Activated T-cell treated with anti-CD3 and anti-CD28 coated beads, Interleukin-2, amount 50 U/mL, for 4 hours (primary cell): ENCODE measurements at regions not wholly inside any gene's neighbourhood (a gene's known extent, or its start where the extent isn't known, plus 50 kb on each side); places are given as distances from the start of the nearest gene placed in this dataset.

Experiments
- ATAC-seq, 2 donors: fragments of 200-7000 bp; cut with Tn5 transposase; one replicate each; pipeline ENCODE4 v1.10.0; 2021
- DNase-seq: peaks from one replicate; pipeline ENCODE4 v3.0.0-alpha.2; 2020
- H3K27me3 Mint-ChIP-seq: one replicate; pipeline ENCODE4 v1.8.0; 2021; ENCODE audit warnings: low read depth, mixed read lengths
- H3K36me3 Mint-ChIP-seq: one replicate; pipeline ENCODE4 v1.8.0; 2022; ENCODE audit warnings: mixed read lengths; ENCODE audit not compliant: insufficient read depth
- H3K4me1 Mint-ChIP-seq: one replicate; pipeline ENCODE4 v1.8.0; 2021; ENCODE audit warnings: low read depth, mixed read lengths
- H3K4me3 Mint-ChIP-seq: one replicate; pipeline ENCODE4 v1.8.0; 2021; ENCODE audit warnings: mild to moderate bottlenecking, moderate library complexity, mixed read lengths
- H3K9me3 Mint-ChIP-seq: one replicate; pipeline ENCODE4 v1.8.0; 2021; ENCODE audit warnings: mixed read lengths

GRCh38 chr3:127112796-127113570, 79.9 kb upstream of the PRR23E start:
- DNase-seq, result no peak
- H3K27me3 Mint-ChIP-seq, result peaks cover 2% of the 10 kb centered on the region
- ATAC-seq, result no peak
- H3K4me3 Mint-ChIP-seq, result no peak overlapping the region
- no peaks in the 10 kb centered on the region for H3K36me3 Mint-ChIP-seq
- no peaks in the 10 kb centered on the region for H3K4me1 Mint-ChIP-seq
- peaks cover 10% of the 10 kb centered on the region for H3K9me3 Mint-ChIP-seq

- Mint-ChIP-seq H3K9me3 (peaks cover 10% of the 10 kb centered on the region), H3K4me3 (no peak overlapping the region), H3K36me3 (no peaks in the 10 kb centered on the region), H3K4me1 (no peaks in the 10 kb centered on the region), H3K27me3 (peaks cover 2% of the 10 kb centered on the region)
- DNase-seq, result no peak
- no peak for ATAC-seq
Measured at GRCh38 chr3:127113571-127113891, 79.4 kb upstream of the PRR23E start.

DNA sequence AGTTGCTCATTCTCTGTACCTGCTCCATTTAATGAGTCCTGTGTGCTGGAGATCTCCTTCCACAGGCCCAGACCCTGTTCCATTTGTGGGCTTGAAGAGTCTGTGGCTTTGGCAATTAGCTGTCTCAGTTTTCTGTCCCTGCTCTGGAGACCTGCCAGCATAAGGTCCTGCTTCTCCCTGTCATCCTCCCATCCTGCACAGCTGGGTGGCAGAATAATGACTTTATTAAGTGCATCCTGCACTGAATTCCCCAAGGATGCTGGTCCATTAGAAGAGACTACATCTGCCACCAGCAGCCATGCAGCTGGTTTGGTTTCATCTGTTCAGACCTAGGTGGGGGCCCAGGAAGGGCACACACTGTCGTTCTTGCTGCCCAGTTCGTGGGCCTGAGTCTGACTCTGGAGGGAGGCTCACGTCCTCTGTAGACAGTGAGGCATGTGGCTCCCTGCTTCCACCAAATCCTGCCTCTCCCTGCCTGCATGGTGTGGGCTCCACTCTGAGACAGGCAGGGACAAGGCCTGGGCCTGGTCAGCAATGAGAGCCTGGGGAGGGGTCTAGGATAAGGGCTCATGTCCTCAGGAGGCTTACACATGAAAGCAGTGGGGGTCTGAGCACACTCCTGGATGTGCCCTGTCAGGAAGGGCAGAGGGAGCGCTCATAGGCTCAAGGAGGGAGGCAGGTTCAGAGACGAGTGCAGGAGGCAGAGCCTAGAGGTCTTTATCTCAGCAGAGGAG, 78.4 kb upstream of the PRR23E start:
- Mint-ChIP-seq H3K4me1 (no peaks in the 10 kb centered on the region), H3K9me3 (peaks cover 10% of the 10 kb centered on the region), H3K4me3 (no peak overlapping the region), H3K36me3 (no peaks in the 10 kb centered on the region), H3K27me3 (peaks cover 2% of the 10 kb centered on the region)
- no peak for DNase-seq
- ATAC-seq, result no peak

GRCh38 chr3:127115691-127116351, 77.1 kb upstream of the PRR23E start:
- peaks cover 7% of the 10 kb centered on the region for H3K27me3 Mint-ChIP-seq
- no peaks in the 10 kb centered on the region for H3K36me3 Mint-ChIP-seq
- DNase-seq, result no peak
- H3K4me3 Mint-ChIP-seq, result no peak overlapping the region
- H3K9me3 Mint-ChIP-seq, result peaks cover 10% of the 10 kb centered on the region
- ATAC-seq, result no peak
- H3K4me1 Mint-ChIP-seq, result no peaks in the 10 kb centered on the region

GRCh38 chr3:127118366-127118765, 74.6 kb upstream of the PRR23E start:
- H3K36me3 Mint-ChIP-seq, result no peaks in the 10 kb centered on the region
- DNase-seq, result no peak
- peaks cover 7% of the 10 kb centered on the region for H3K27me3 Mint-ChIP-seq
- no peaks in the 10 kb centered on the region for H3K4me1 Mint-ChIP-seq
- no peaks in the 10 kb centered on the region for H3K9me3 Mint-ChIP-seq
- ATAC-seq, result no peak
- H3K4me3 Mint-ChIP-seq, result no peak overlapping the region

DNA sequence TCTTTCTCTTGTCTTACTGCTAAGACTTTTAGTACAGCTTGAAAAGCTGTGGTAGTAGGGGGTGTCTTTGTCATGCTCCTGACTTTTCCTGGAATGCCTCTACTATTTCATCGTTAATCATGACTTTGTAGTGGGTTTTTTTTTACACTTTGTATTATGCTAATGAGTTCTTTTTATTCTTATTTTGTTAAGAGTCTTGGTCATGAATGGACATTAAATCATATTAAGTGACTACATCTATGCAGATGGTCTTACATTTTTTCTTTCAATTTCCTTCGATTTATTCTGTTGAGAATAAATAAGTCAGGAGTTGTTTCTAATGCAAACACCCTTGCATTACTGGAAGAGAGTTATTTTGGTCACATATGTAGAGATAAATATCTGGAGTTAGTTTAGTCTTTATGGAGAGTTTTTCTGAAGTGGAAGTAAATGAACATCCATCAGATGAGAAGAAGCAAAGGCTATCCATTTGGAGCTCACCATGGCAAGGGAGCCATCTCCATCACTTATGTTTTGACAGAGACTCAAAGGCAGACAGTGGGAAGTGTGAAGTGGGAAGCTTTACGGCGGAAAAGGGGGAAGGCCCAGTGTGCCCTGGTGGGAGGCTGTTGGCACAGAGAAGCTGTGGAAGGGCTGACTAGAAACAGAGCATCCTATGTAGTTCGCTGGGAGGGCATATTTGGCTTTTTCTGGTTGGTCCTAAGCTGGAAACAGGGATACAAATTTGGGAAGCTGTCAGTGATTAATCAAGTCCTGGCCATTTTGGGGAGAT, 73.1 kb upstream of the PRR23E start:
- no peaks in the 10 kb centered on the region for H3K4me1 Mint-ChIP-seq
- H3K4me3 Mint-ChIP-seq, result no peak overlapping the region
- no peaks in the 10 kb centered on the region for H3K9me3 Mint-ChIP-seq
- no peak for DNase-seq
- H3K36me3 Mint-ChIP-seq, result no peaks in the 10 kb centered on the region
- ATAC-seq, result no peak
- H3K27me3 Mint-ChIP-seq, result peaks cover 7% of the 10 kb centered on the region

- Mint-ChIP-seq H3K36me3 (no peaks in the 10 kb centered on the region), H3K9me3 (no peaks in the 10 kb centered on the region), H3K27me3 (peaks cover 7% of the 10 kb centered on the region), H3K4me3 (no peak overlapping the region), H3K4me1 (no peaks in the 10 kb centered on the region)
- DNase-seq (no peak), ATAC-seq (no peak)
Measured at GRCh38 chr3:127120851-127121647, 71.9 kb upstream of the PRR23E start.

DNA sequence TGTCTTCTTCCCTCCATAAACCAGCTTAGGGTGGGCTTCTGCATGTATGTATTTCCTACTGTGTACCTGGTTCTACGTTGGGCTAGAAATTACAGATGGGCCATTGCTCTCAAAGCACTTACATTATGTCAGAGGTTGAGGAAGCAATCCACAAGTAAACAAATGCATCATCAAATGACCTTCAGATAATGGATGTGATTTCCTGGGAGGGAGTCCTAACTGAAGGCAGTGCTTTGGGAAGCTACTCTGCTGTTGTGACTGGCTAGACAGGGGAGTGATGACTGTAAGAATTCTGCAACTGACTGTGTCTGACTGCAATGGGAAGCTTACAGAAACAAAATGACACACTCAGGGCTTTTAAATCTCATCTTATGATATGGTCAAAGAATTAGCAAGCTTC, 71.0 kb upstream of the PRR23E start:
- no peaks in the 10 kb centered on the region for H3K36me3 Mint-ChIP-seq
- H3K4me3 Mint-ChIP-seq, result no peak overlapping the region
- ATAC-seq (no peak), DNase-seq (no peak)
- H3K9me3 Mint-ChIP-seq, result no peaks in the 10 kb centered on the region
- H3K27me3 Mint-ChIP-seq, result peaks cover 7% of the 10 kb centered on the region
- no peaks in the 10 kb centered on the region for H3K4me1 Mint-ChIP-seq

- H3K4me3 Mint-ChIP-seq, result no peak overlapping the region
- no peak for ATAC-seq
- peaks cover 7% of the 10 kb centered on the region for H3K27me3 Mint-ChIP-seq
- no peak for DNase-seq
- no peaks in the 10 kb centered on the region for H3K9me3 Mint-ChIP-seq
- no peaks in the 10 kb centered on the region for H3K36me3 Mint-ChIP-seq
- no peaks in the 10 kb centered on the region for H3K4me1 Mint-ChIP-seq
Measured at GRCh38 chr3:127123533-127123932, 69.4 kb upstream of the PRR23E start.

GRCh38 chr3:127124120-127124519, 68.8 kb upstream of the PRR23E start:
- ATAC-seq (no peak), DNase-seq (no peak)
- Mint-ChIP-seq H3K27me3 (peaks cover 7% of the 10 kb centered on the region), H3K36me3 (no peaks in the 10 kb centered on the region), H3K4me3 (no peak overlapping the region), H3K4me1 (no peaks in the 10 kb centered on the region), H3K9me3 (no peaks in the 10 kb centered on the region)

- H3K9me3 Mint-ChIP-seq, result no peaks in the 10 kb centered on the region
- peaks cover 27% of the 10 kb centered on the region for H3K27me3 Mint-ChIP-seq
- H3K4me1 Mint-ChIP-seq, result no peaks in the 10 kb centered on the region
- ATAC-seq (no peak), DNase-seq (no peak)
- no peaks in the 10 kb centered on the region for H3K36me3 Mint-ChIP-seq
- H3K4me3 Mint-ChIP-seq, result no peak overlapping the region
Measured at GRCh38 chr3:127131424-127132170, 61.3 kb upstream of the PRR23E start.

- H3K36me3 Mint-ChIP-seq, result no peaks in the 10 kb centered on the region
- no peak for DNase-seq
- no peaks in the 10 kb centered on the region for H3K9me3 Mint-ChIP-seq
- peaks cover 39% of the 10 kb centered on the region for H3K27me3 Mint-ChIP-seq
- no peak for ATAC-seq
- H3K4me1 Mint-ChIP-seq, result peaks cover 1% of the 10 kb centered on the region
- no peak overlapping the region for H3K4me3 Mint-ChIP-seq
Measured at GRCh38 chr3:127132876-127133275, 60.1 kb upstream of the PRR23E start.

GRCh38 chr3:127133971-127134370, 59.0 kb upstream of the PRR23E start:
- Mint-ChIP-seq H3K9me3 (no peaks in the 10 kb centered on the region), H3K4me3 (no peak overlapping the region), H3K27me3 (peaks cover 40% of the 10 kb centered on the region), H3K36me3 (no peaks in the 10 kb centered on the region), H3K4me1 (peaks cover 1% of the 10 kb centered on the region)
- no peak for DNase-seq
- no peak for ATAC-seq
